Neural cell (in vitro differentiated cells): ENCODE measurements at regions not wholly inside any gene's neighbourhood (a gene's known extent, or its start where the extent isn't known, plus 50 kb on each side); places are given as distances from the start of the nearest gene placed in this dataset.
"Not testable (repeated sequence)": the region's sequence is repeated elsewhere in the genome, so short reads cannot be mapped to it uniquely, and the experiment has no call there.

Source experiments
- H2AFZ ChIP-seq: fragments of 200-600, 300-800 bp; sonication (generic), shearing (Covaris generic); 2 replicates; pipeline ENCODE4 v1.6.0; 2014; ENCODE audit warnings: low read depth, mild to moderate bottlenecking, antibody characterized with exemption, low read length, moderate library complexity
- H3F3A ChIP-seq: fragments of 200-600 bp; shearing (Covaris generic); 2 replicates; pipeline ENCODE4 v1.6.1; 2016; ENCODE audit warnings: mild to moderate bottlenecking, moderate library complexity, mixed read lengths, antibody characterized with exemption, low read length; ENCODE audit not compliant: insufficient read depth, poor library complexity, severe bottlenecking
- H3K27ac ChIP-seq: fragments of 200-600, 300-800 bp; sonication (generic), shearing (Covaris generic); 2 replicates; pipeline ENCODE4 v1.5.1; 2014; ENCODE audit warnings: mild to moderate bottlenecking, low read length, moderate library complexity
- H3K27me3 ChIP-seq: fragments of 300-800, 200-600 bp; sonication (generic), shearing (Covaris generic); 2 replicates; pipeline ENCODE4 v1.6.0; 2014; ENCODE audit warnings: mild to moderate bottlenecking, low read depth, low read length, moderate library complexity; ENCODE audit not compliant: insufficient read depth
- H3K36me3 ChIP-seq: fragments of 300-800, 200-600 bp; sonication (generic), shearing (Covaris generic); 2 replicates; pipeline ENCODE4 v1.5.1; 2014; ENCODE audit warnings: mild to moderate bottlenecking, antibody characterized with exemption, low read length, moderate library complexity; ENCODE audit not compliant: insufficient read depth
- H3K4me2 ChIP-seq: fragments of 300-800, 200-600 bp; sonication (generic), shearing (Covaris generic); 2 replicates; pipeline ENCODE4 v1.6.0; 2014; ENCODE audit warnings: mild to moderate bottlenecking, low read length
- H3K4me3 ChIP-seq: fragments of 300-800, 200-600 bp; sonication (generic), shearing (Covaris generic); 2 replicates; pipeline ENCODE4 v1.5.1; 2014; ENCODE audit warnings: mild to moderate bottlenecking, low read length, moderate library complexity
- H3K79me2 ChIP-seq: fragments of 200-600 bp; shearing (Covaris generic); replicated peaks from 2 replicates; pipeline ENCODE4 v1.6.0; 2014; ENCODE audit warnings: mild to moderate bottlenecking, low read length, moderate library complexity; ENCODE audit not compliant: insufficient read depth
- H3K9ac ChIP-seq: fragments of 300-800, 200-600 bp; sonication (generic), shearing (Covaris generic); 2 replicates; pipeline ENCODE4 v1.6.1; 2016; ENCODE audit warnings: mild to moderate bottlenecking, low read length, mixed read lengths
- H3K9me2 ChIP-seq: fragments of 200-600 bp; shearing (Covaris generic); 2 replicates; pipeline ENCODE4 v1.6.1; 2016; ENCODE audit warnings: mild to moderate bottlenecking, low read length, mixed read lengths; ENCODE audit not compliant: insufficient read depth
- H3K9me3 ChIP-seq: fragments of 200-600, 300-800 bp; sonication (generic), shearing (Covaris generic); 2 replicates; pipeline ENCODE4 v1.6.1; 2016; ENCODE audit warnings: mild to moderate bottlenecking, mixed run types, low read length, moderate library complexity, mixed read lengths
- H4K20me1 ChIP-seq: fragments of 200-600 bp; shearing (Covaris generic); 2 replicates; pipeline ENCODE4 v1.6.1; 2016; ENCODE audit warnings: mild to moderate bottlenecking, mixed run types; ENCODE audit not compliant: insufficient read depth
- CTCF ChIP-seq: fragments of 450-650 bp; IDR thresholded peaks from 2 replicates; pipeline ENCODE4 v1.5.1; 2014; ENCODE audit warnings: antibody characterized with exemption, mild to moderate bottlenecking, moderate library complexity; ENCODE audit not compliant: poor library complexity, severe bottlenecking
- EP300 ChIP-seq: fragments of 450-650 bp; conservative IDR thresholded peaks from 2 replicates; pipeline ENCODE4 v1.6.1; 2014; ENCODE audit warnings: antibody characterized with exemption, mild to moderate bottlenecking, moderate library complexity; ENCODE audit not compliant: poor library complexity, severe bottlenecking
- EZH2 ChIP-seq: fragments of 200-600, 300-800 bp; shearing (Covaris generic), sonication (generic); IDR thresholded peaks from 2 replicates; pipeline ENCODE4 v1.6.1; 2014; ENCODE audit warnings: antibody characterized with exemption, low read length, borderline replicate concordance, mild to moderate bottlenecking; ENCODE audit not compliant: insufficient read depth, poor library complexity, severe bottlenecking
- MXI1 ChIP-seq: fragments of 450-650 bp; conservative IDR thresholded peaks from 2 replicates; pipeline ENCODE4 v1.6.1; 2014; ENCODE audit warnings: antibody characterized with exemption, mild to moderate bottlenecking; ENCODE audit not compliant: poor library complexity, severe bottlenecking
- POLR2AphosphoS5 ChIP-seq: IDR thresholded peaks from 2 replicates; pipeline ENCODE4 v1.6.1; 2012
- RAD21 ChIP-seq: fragments of 450-650 bp; conservative IDR thresholded peaks from 2 replicates; pipeline ENCODE4 v1.6.1; 2014; ENCODE audit warnings: antibody characterized with exemption, mild to moderate bottlenecking, moderate library complexity
- REST ChIP-seq: IDR thresholded peaks from 2 replicates; pipeline ENCODE4 v1.6.1; 2012; ENCODE audit warnings: borderline replicate concordance
- SMC3 ChIP-seq: fragments of 450-650 bp; conservative IDR thresholded peaks from 2 replicates; pipeline ENCODE4 v1.6.1; 2014; ENCODE audit warnings: antibody characterized with exemption, mild to moderate bottlenecking, moderate library complexity; ENCODE audit not compliant: poor library complexity
- TAF1 ChIP-seq: IDR thresholded peaks from 2 replicates; pipeline ENCODE4 v1.6.1; 2012; ENCODE audit warnings: low read depth

- not testable (repeated sequence) for H3K4me3 ChIP-seq, H3K9me2 ChIP-seq, H3F3A ChIP-seq, H3K27me3 ChIP-seq, H3K36me3 ChIP-seq, H3K27ac ChIP-seq, H4K20me1 ChIP-seq, H2AFZ ChIP-seq, H3K9ac ChIP-seq, H3K79me2 ChIP-seq, H3K4me2 ChIP-seq, H3K9me3 ChIP-seq
Observed at GRCh38 chr13:86917438-86917837, 753.7 kb upstream of the SLITRK5 start.

- no peaks in the 10 kb centered on the region for H3F3A ChIP-seq
- H2AFZ ChIP-seq = no peak overlapping the region
- H3K27ac ChIP-seq = no peak overlapping the region
- no peak overlapping the region for H3K9ac ChIP-seq
- H3K9me3 ChIP-seq = no peaks in the 10 kb centered on the region
- H3K27me3 ChIP-seq = no peaks in the 10 kb centered on the region
- H3K36me3 ChIP-seq = no peaks in the 10 kb centered on the region
- H3K4me2 ChIP-seq = no peak overlapping the region
- no peak overlapping the region for H3K4me3 ChIP-seq
- H3K79me2 ChIP-seq = no peaks in the 10 kb centered on the region
- no peaks in the 10 kb centered on the region for H3K9me2 ChIP-seq
- no peaks in the 10 kb centered on the region for H4K20me1 ChIP-seq
- TF ChIP-seq RAD21 (no peak), POLR2AphosphoS5 (no peak), CTCF (no peak), MXI1 (no peak), TAF1 (no peak), REST (no peak), SMC3 (no peak), EP300 (no peak), EZH2 (no peak)
Observed at GRCh38 chr13:86918682-86919081, 752.5 kb upstream of the SLITRK5 start.

GRCh38 chr13:86920961-86921360, 750.2 kb upstream of the SLITRK5 start:
- no peaks in the 10 kb centered on the region for H3K9me3 ChIP-seq
- no peaks in the 10 kb centered on the region for H3K36me3 ChIP-seq
- TF ChIP-seq POLR2AphosphoS5 (no peak), TAF1 (no peak), RAD21 (no peak), REST (no peak), MXI1 (no peak), CTCF (no peak), EP300 (no peak), EZH2 (no peak), SMC3 (no peak)
- no peaks in the 10 kb centered on the region for H3K79me2 ChIP-seq
- no peak overlapping the region for H3K9ac ChIP-seq
- no peak overlapping the region for H3K4me3 ChIP-seq
- H3K27ac ChIP-seq = no peak overlapping the region
- H4K20me1 ChIP-seq = no peaks in the 10 kb centered on the region
- H2AFZ ChIP-seq = no peak overlapping the region
- no peaks in the 10 kb centered on the region for H3F3A ChIP-seq
- no peaks in the 10 kb centered on the region for H3K9me2 ChIP-seq
- H3K27me3 ChIP-seq = no peaks in the 10 kb centered on the region
- no peak overlapping the region for H3K4me2 ChIP-seq
